HG03342 (cell line): ENCODE measurements at regions not wholly inside any gene's neighbourhood (a gene's known extent, or its start where the extent isn't known, plus 50 kb on each side); places are given as distances from the start of the nearest gene placed in this dataset.
"Not testable (repeated sequence)": the region's sequence is repeated elsewhere in the genome, so short reads cannot be mapped to it uniquely, and the experiment has no call there.

ENCODE experiments used
- ATAC-seq: cut with Tn5 transposase; IDR thresholded peaks from one replicate; pipeline ENCODE4 v1.9.1; 2021; ENCODE audit warnings: mild to moderate bottlenecking, moderate library complexity; ENCODE audit not compliant: unreplicated experiment

DNA sequence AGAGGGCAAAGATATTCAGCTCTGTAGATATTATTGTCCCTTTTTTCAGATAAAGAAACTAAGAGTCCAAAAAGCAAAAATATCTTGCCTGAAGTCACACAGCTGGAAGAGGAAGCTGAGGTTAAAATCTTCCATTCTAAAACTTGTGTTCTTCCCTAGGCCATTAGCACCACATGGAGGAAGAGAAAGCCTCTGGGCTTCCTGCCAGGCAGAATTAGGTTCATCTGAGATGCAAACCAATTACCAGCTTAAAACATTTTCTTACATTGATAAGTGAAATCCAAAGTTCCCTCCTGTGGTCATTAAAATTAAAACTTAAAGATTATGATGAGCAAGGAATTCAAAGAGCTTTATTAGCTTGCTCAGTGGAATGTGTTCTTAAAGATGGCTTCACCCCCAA lies 235.3 kb upstream of the SETMAR start:
- no peak for ATAC-seq

DNA sequence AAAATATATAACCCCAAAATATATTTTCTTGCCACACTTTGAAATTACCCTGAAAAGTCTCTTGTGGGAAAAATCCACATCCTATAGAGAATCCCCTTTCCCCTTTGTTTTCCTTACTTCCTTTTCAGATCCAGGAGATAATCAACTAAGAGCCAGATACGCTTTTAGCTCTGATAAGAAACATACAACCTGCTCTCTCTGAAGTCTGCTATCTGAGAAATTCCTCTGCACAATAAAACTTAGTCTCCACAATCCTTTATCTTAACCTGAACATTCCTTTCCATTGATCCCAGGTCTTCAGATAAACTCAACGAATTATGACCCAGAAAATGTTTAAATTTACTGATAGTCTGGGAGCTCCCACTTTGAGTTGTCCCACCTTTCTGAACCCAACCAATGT lies 233.4 kb upstream of the SETMAR start:
- ATAC-seq: no peak

DNA sequence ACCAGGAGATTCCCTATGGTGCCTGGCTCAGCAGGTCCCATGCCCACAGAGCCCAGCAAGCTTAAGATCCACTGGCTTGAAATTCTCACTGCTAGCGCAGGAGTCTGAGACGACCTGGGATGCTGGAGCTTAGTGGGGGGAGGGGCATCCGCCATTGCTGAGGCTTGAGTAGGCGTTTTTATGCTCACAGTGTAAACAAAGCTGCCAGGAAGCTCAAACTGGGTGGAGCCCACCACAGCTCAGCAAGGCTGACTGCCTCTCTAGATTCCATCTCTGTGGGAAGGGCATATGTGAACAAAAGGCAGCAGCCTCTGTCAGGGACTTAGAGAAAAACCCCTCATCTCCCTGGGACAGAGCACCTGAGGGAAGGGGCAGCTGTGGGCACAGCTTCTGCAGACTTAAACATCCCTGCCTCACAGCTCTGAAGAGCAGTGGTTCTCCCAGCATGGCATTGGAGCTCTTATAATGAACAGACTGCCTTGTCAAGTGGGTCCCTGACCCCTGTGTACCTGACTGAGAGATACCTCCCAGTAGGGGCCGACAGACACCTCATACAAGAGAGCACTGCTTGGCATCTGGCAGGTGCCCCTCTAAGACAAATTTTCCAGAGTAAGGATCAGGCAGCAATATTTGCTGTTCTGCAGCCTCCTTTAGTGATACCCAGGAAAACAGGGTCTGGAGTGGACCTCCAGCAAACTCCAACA lies 231.5 kb upstream of the SETMAR start:
- no peak for ATAC-seq

DNA sequence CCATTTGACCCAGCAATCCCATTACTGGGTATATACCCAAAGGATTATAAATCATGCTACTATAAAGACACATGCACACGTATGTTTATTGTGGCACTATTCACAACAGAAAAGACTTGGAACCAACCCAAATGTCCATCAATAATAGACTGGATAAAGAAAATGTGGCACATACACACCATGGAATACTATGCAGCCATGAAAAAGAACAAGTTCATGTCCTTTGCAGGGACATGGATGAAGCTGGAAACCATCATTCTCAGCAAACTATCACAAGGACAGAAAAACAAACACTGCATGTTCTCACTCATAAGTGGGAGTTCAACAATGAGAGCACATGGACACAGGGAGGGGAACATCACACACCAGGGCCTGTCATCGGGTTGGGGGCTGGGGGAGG lies 225.9 kb upstream of the SETMAR start:
- ATAC-seq: not testable (repeated sequence)

DNA sequence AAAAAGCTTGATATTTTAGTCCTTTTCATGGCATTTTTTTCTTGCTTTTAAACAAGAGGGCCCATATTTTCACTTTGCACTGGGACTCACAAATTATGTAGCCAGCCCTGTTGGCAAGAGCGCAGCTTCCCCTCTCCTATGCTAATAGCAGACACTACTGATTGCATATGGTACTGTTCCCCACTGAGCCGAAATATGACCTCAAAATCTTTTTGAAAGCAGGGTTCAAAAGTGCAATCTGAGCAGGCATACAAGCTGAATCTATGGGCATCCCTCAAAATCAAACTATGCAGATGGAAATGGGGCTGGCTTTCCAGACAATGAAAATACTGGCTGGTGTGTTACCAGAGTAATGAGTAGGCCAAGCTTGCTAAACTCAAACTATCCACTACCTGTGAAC lies 225.2 kb upstream of the SETMAR start:
- ATAC-seq: no peak

DNA sequence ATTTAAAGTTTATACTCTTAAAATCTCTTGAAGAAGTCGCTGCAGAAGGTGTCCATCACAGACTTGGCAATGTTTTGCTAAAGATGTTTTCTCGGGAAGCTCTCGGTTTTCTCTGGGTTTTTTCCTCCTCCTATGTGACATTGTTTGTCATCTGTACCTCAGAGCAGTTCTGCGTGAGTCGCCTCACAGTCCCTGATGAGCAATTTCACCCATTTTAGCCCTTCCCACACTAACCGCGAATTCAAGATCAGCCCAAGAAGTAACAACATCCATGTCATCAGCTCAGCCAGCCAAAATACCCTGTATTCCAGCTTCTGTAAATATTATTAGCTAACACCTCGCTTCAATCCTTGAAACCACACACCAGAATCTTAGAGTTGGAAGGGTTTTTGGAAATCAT lies 224.3 kb upstream of the SETMAR start:
- peak; percentile 56 for ATAC-seq

DNA sequence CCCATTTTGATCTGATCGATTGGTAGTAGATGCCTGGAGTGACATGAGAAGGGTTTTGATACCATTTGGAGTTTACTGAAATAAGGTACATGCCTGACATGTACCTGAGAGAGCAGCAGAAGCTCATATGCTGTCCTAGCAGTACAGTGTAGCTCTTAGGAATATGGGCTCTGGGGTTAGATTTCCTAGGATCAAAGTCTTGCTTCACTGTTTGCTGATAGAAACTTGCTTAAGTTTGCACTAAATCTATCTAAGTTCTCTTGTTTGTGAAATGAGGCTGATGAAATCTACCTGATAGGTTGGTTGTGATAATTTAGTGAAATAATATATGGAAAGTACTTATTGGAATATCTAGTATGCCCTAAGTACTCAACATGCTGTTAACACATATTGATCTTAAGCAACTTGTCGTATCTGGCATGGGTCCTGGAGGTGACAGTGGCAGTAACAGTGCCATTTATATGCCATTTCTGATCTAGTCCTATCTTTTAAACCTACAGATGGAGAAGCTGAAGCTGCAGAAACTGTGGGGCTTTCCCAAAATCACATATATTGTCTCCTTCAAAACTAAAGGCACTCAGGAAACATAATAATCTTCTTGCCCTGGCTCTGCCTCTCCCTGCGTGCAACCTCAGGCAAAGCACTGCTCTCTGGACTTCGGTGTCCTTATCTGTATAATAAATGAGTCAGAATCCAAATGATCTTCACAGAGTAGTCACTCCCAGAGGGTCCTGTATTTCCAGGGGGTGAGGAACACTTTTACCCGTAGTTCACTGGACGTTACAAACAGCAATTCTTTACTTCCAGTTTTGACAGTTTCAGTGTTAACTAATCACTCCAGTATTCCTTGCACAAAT lies 223.6 kb upstream of the SETMAR start:
- ATAC-seq: no peak

DNA sequence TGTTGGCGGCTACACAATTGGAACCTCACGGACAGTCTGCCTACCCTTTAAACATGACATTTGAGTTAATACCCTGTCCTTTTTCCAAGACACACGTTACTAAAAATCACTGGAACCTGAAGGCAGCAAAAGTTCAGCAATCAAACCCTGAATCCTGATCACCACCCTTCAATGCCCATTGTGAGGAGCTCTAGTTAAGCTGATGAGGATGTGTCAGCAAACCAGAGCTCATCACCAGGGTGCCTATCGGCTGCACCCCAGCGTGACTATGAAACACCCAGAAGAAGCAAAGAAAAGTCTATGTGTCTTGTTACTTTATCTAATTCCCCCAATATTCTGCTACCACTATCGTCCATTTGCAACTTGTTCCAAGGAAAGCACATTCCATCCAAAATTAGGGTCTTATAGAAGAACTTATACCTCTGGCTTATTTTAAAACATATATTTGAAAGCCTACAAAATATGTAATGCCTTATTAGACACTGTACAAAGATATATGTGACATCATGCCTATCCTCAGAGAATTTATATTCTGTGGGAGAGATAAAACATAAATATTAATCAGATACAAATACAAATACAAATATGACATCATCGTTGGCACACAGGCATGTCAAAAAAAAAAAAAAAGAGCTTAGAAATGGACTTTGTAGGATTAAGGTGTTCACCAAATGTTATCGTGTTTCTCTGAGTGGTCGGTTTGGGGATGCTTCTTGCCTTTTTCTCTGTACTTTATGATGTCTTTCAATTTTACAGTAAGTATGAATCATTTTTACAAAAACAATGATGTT lies 219.7 kb upstream of the SETMAR start:
- no peak for ATAC-seq

DNA sequence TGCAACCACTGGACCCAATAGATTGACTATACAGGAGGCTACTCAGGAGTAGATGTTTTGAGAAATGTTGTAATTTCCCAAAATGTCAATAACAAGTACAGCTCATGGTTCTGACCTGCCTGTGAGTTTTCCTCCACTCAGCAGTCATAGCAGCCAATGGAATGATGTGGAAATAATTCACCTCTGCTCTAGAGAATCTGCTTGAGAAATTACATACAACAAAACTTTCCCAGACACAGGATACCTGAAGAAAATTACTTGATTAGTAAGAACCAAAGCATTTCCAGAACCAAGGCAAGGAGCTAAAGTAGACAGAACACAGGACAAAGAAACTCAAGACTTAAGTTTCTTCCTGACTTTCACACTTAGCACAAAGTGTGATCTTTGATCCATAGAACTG lies 218.9 kb upstream of the SETMAR start:
- ATAC-seq: no peak

DNA sequence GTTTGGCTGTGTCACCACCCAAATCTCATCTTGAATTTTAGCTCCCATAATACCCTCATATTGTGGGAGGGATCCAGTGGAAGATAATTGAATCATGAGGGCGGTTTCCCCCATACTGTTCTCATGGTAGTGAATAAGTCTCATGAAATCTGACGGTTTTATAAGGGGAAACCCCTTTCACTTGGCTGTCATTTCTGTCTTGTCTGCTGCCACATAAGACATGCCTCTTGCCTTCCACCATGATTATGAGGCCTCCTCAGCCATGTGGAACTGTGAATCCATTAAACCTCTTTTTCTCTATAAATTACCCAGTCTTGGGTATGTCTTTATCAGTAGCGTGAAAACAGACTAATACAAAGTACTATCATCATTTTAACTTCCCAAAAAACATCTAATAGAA lies 216.5 kb upstream of the SETMAR start:
- ATAC-seq: not testable (repeated sequence)

DNA sequence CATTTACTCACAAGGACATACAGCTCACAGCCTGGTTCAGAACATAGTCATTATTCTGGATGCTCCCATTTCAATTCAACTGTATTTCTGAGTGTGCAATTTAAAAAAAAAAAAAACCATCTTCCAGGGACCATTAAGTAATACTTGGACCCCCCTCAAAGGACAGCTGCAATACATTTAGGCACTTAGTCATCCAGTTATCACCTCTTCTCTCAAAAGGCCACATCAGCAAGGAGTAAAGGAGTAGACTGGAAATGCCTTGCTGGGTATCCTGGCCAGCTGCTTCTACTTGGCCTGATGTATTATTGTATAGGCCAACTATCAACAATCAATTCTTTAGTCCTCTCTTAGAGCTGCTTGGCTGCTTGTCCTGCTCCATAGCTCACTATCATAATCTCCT lies 211.4 kb upstream of the SETMAR start:
- ATAC-seq: no peak

DNA sequence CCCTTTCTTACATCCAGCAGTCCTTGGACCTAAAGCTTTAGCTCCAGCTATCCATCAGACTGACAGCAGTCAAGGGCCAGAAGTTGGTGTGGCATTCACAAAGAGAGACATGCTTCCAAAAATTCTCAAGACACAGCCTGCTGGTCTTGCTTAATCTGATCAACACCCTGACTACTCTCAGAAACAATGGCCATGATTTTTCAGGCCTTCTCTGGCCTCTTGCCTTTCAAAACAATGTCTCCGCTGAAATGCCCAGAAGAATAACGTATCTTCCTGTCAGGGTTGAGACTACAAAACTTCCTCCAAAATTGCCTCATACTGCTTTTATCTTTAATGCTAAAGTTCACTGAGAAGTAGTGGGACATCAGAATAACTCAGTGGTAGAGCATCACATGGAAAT lies 205.4 kb upstream of the SETMAR start:
- ATAC-seq: no peak

DNA sequence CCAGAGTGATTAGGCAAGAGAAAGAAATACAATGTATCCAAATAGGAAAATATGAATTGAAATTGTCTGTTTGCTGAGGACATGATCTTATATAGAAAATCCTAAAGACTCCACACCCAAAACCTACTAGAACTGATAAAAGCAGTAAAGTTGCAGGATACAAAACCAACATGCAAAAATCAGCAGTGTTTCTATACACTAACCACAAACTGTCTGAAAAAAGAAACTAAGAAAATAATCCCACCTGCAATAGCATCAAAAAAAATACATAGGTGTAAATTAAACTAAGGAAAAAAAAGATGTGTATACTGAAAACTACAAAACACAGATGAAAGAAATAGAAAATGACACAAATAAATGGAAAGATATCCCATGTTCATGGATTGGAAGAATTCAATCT lies 203.6 kb upstream of the SETMAR start:
- no peak for ATAC-seq

DNA sequence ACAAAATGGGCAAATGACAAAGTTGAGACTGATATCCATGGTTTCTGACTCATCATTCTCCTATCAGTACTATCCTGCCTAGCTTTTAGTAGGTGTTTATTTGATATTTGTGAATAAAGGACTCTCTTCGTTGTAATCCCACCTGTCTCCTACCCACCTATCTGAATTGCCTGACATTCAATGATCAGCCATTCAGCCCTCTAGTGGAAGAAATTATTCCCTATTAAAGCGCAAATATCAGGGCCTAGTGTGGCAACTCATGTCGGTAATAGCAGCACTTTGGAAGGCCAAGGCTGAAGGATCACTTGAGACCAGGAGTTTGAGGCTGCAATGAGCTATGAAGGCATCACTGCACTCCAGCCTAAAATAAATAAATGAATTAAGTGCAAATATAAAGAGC lies 195.7 kb upstream of the SETMAR start:
- ATAC-seq: no peak

DNA sequence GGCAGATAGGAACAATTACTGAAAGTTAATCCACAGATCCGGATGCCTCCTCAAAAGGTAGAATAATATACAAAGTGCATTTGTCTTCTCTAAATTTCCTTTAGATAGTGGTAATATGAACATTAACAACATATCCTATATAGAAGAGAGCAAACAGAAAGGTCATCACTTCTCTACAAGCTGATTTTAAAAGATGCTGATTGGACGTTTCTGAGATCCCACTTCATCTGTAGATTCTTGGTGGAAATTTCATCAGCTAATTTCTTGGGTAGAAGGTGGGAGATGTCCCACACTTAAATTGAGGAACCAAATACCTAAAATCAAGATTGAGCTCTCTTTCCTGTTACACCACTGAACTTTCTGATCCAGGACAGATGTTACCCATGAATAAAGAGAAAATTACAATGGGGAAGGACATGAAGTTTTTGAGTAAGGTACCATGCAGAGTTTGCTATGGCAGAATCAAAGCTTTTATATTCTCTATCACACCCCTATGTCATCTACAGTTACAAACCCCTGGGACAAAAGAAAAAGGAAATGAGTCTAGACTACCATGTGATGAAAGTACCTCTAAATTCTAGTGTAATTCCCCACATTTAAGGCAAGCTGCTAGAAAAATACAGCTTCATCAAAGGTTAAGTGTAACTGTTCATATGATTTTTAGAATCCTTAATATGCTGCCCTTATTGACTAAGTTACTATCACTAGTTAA lies 189.2 kb upstream of the SETMAR start:
- no peak for ATAC-seq

DNA sequence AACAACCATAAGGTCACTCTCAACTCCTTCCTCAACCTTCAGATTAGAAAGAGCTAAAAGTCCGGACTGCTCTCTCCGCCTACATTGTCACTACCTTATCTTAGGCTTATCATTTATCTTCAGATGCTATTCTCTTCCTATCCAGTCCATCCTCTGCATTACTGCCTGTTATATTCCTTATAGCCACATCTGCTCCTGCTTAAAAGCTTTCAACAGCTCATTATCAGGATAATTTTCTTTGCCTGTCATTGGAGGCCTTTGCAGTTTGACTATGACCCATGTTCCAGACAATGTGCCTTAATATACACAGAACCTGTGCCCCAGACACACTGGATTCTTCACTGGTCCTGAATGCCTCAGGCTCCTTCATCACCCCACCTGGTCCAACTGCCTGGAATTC lies 184.1 kb upstream of the SETMAR start:
- ATAC-seq: no peak

DNA sequence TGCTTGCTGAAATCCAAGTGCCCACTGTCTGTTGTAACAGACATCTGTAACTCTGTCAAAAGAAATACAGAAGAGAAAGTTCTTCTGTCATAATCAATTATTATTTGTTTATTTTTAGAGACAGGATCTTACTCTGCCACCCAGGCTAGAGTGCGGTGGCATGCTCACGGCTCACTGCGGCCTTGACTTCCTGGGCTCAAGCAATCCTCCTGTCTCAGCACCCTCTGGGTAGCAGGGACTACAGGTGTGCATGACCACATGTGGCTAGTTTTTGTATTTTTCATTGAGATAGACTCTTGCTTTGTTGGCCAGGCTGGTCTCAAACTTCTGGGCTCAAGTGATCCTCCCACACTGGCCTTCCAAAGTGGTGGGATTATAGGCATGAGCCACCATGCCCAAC lies 177.6 kb upstream of the SETMAR start:
- ATAC-seq: no peak

DNA sequence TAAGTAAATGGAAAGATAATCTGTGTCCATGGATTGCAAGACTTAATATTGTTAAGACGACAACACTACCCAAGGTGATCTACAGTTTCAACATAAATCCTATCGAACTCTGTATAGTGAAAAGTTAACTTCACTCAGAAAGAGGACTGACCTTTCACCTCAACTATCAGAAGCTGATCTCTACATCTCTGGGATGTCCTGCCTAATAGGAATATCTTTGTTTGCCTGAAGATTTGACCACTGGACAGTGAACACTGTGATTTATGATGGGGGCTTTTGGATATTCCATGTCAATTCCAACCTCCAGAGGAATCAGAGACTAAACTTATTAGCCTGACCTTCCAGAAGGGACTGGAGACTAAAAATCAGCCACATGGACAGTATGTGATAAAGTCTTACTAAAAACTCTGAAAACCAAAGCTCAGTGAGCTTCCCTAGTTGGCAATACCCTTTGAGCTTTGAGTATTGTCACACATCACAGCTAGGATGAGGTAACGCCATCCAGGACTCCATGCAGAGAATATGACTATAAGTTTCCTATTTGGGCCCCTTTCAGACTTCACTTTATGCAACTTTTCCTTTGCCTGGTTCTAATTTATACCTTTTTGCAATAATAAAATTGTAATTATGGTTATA lies 164.9 kb upstream of the SETMAR start:
- no peak for ATAC-seq

DNA sequence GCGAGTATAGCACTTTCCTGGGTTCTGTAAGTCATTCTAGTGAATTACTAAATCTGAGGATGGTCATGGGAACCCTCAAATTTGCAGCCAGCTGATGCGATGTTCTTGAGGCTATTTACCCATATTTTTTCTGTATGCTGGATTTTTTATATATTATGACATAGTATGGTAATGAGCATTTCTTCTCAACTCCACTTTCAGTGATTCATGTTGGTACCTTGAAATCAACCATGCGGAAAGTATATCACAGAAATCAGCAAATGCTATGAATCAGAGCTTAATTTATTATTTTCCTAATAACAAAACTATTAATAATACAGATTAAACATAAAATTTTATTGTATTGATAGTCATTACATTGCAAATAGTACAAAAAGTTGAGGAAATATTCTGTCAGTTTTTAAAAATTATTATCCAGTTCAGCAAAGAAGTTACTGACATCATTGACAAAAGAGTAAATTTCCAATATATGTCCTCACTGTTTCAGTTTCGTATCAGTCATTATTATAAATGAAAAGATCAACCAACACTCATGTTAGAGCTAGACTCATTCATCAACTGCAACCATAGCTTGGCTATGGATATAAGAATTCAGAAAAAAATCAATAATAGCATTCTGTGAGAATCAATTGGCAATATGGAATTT lies 164.3 kb upstream of the SETMAR start:
- no peak for ATAC-seq
